ENCODE measurements at regions not wholly inside any gene's neighbourhood (a gene's known extent, or its start where the extent isn't known, plus 50 kb on each side); places are given as distances from the start of the nearest gene placed in this dataset.
"Not testable (repeated sequence)": the region's sequence is repeated elsewhere in the genome, so short reads cannot be mapped to it uniquely, and the experiment has no call there.

DNA sequence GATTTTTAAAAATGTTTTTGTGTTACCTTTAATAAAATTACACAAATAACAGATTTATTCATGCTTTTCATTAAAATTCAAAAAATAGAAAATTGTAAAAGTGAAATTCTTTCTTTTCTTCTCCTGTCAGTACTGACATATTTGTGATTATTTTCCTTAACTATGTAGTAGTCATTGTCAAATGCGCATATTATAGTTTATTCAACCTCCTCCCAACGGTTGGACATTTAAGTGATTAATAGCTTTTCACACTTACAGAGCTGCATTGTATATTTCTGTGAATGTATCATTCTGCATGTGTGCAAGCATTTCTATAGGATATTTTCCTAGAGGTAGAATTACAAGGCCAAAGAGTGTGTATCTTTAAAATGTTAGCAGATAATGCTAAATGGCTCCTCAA lies 259.2 kb downstream of the SH3BP4 start:
- CTCF ChIA-PET: no interaction called here
- POLR2A ChIA-PET: no interaction called here

DNA sequence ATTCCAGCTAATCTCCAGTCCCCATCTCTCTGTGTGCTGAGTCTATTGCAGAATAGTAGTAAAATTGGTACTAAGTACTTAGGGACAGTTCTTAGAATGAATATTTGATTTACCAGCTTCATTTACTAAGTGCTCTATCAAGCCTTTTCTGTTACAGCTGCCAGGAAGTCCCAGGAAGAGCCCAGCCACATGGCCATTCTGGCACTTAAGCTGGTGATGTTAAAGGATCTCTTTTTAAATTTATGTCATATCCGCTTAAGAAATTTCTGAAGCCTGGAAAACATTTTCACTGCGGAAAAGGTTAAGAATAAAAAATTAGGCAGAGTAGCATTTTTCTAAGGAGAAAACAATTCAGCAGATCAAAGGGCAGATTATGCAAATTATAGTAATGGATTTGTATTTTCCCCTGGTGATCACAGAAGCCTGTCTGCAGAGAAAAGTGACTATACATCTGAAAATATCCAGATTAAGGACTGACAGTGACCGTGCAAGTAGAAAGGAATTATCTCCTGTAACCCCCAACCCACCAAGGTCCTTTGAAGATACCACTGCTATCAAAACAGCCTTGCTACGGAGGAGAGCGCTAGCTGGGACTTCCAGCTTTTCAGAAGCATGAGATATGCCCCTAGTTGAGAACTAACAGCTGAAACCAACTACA lies 260.8 kb downstream of the SH3BP4 start:
- POLR2A ChIA-PET: no interaction called here
- CTCF ChIA-PET: no interaction called here

DNA sequence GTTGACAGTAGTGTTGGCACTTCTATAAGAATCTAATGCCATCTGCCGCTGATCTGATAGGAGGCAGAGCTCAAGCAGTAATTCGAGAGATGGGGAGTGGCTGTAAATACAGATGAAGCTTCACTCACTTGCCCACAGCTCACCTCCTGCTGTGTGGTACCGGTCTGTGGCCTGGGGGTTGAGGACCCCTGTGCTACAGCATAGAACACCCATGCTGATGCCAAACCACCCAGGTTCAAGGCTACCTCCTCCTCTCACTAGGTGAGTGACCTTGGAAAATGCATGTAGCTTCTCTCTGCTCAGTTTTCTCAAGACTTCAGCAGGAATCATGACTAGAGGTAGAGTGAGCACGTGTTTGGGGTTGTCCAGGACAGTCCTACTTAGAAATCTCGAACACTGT lies 263.4 kb downstream of the SH3BP4 start:
- POLR2A ChIA-PET: no interaction called here
- CTCF ChIA-PET: interaction anchor here (0.6 kb wide), 1 partner anchor 226 kb away, joined by 5 read pairs; no protein-coding TSS in a partner anchor

DNA sequence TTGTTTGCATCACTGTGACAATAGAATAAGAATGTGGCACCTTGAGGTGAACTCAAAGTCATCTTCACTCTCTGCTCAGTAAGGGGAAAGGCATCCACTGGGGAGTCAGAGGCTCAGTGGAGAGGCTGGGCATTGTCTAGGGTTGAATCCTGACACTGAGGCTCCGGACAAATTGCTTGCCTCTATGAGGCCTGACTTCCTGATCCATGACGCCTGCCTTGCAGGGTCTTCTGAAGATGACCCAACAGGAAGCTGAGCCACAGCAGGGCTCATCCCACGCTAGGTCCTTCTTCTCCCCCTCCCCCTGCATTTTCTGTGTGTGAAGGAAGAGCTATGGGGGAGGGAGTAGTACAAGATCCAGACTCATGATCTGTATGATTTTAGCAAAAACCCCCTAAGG lies 265.1 kb downstream of the SH3BP4 start:
- CTCF ChIA-PET: no interaction called here
- POLR2A ChIA-PET: no interaction called here

DNA sequence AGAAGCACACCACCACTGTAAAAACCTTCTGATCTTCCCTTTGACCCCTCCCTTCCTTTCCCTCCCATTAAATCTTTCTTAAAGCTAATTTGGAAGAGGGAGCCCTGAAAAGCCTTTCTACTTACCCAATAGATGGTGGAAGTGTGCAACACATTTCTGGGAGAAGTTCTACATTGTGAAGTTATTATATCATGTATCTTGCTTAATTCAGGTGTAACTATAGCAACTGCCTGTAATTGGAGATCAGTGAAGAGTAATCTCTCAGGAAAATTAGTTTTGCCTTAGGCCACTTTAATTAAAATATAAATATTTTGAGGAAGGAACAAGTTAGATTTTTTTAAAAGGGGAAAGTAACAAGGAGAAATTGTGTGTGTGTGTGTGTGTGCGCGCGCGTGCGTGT lies 266.0 kb downstream of the SH3BP4 start:
- ChIA-PET CTCF (no interaction called here), POLR2A (no interaction called here)

DNA sequence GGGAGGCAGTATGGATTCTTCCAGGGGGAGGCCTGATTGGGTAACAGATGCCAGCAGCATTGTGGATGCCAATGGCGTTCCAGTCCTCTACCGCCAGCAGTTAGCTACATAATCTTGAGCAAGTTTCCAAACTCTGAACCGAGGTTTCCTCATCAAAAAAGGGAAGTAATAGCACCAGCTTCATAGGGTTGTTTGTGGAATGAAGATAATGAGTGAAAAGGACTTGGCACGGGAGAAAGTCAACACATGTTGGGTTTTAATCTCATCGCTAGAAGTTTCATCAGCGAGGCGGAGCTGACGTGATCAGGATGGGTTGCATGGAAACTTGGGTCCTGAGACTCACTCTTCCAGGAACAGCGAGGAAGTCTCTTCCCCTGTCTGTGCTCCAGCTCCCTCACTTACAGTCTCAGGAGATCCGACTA lies 266.7 kb downstream of the SH3BP4 start:
- CTCF ChIA-PET: no interaction called here

DNA sequence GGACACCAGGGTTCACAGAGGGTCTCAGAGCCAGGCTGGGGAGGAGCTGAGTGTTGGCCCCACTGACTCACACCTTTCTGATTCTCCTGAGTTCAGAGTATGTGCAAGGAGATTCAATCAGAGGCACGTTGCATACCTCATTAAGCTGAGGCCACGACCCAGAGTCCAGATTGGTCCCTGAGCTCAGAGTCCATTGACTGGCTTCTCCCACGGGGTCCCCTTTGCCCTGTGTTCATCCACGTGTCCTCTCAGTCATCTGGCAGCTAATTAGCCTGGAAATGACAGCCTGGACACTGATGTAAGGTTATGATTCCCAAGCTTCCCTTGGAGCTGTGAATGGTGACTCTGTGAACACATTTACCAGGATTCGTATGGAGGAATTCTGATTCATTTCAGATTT lies 267.2 kb downstream of the SH3BP4 start:
- ChIA-PET CTCF (no interaction called here), POLR2A (no interaction called here)

More for the DNA sequence above, 266.7 kb downstream of the SH3BP4 start:
- POLR2A ChIA-PET: no interaction called here

DNA sequence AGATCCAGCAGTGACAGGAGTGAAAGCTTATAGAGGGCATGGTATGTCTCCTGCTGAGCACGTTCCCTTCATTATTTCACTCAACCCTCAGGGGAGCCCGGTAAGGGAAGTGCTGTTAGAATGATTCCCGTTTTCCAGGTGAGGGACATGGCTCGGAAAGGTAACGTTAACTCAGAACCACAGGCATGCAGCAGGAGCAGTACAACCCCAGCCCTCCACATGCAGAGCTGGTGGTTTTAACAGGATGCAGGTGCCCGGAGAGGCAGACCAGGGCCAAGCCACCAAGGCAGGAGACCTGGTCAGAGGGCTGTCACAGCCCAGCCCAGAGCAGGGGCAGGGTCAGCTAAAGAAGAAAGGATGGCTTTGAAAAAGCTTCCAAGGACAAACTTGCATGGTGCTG lies 268.5 kb downstream of the SH3BP4 start:
- ChIA-PET CTCF (no interaction called here), POLR2A (no interaction called here)

DNA sequence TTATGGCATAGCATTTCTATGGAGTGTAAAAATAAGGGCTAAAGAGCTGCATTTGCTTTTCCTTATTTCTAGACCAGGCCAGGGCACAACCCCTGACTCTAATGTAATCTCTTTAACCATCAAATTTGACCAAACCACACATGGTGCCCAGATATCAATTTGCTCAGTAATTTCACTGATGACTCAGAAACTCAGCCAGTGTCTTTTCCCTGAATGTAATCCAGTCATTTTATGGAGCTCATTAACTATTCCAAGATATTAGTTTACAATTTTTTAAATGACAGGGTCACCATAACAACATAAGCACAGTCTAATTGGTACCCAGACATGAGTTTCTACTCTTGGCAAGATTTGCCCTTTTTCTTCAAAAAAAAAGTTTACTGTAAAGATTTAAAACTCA lies 270.8 kb upstream of the AGAP1 start:
- CTCF ChIA-PET: no interaction called here

DNA sequence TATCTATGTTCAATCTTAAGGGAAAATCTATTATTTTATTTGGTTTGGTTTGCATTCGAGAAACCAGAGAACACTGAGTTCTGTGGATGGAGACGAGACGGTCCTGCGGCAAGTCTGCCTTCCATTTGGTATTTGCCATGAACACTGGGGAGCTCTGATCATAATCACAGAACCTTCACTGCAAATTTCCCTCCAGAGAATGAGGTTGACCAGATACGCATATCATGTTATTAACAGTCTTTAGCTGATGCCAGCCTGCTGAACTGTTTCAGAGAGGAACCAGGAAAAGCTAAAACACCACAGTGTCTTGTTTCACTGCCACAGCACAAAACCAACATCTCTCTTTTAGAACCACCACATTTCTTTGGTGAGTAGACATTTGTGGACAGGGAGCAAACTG lies 269.4 kb upstream of the AGAP1 start:
- ChIA-PET CTCF (no interaction called here), POLR2A (no interaction called here)

More for the DNA sequence above, 270.8 kb upstream of the AGAP1 start:
- POLR2A ChIA-PET: no interaction called here

DNA sequence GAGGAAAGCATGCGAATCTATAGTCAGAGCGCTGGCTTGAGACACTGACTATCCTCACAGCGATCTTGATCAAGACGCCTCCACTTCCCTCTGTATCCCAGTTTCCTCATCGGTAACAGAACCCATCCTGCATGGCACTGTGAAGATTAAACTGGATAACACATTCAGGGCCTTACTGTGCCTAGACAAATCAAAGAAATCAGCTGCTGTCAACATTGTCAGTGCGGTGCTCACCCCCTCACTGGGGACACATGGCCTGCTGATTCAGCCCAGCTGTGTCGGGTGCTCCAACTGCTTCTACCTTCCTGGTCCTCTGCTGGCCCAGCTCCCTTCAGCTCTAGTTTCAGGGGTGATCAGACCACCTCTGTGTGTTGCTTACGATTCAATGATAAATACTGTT lies 268.6 kb upstream of the AGAP1 start:
- ChIA-PET POLR2A (no interaction called here), CTCF (no interaction called here)

DNA sequence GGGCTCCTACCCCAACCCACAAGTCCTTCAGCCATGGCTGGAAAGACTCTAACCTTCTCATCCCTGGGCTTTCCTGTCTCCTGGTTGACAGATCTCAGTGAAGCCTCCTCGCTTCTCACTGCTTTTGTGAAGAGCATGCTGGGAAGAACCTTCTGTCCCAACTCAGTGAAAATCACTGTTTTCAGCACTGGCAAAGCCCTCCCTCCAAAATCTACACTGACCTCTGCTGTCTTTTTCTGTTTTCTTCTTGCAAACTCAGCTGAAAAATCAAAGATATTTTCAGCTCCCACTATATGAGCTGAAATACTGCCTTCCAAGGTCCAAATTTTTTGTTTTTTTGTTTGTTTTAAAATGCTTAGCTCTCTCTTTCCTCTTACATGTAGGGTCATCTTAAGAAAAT lies 266.3 kb upstream of the AGAP1 start:
- ChIA-PET CTCF (no interaction called here), POLR2A (no interaction called here)

DNA sequence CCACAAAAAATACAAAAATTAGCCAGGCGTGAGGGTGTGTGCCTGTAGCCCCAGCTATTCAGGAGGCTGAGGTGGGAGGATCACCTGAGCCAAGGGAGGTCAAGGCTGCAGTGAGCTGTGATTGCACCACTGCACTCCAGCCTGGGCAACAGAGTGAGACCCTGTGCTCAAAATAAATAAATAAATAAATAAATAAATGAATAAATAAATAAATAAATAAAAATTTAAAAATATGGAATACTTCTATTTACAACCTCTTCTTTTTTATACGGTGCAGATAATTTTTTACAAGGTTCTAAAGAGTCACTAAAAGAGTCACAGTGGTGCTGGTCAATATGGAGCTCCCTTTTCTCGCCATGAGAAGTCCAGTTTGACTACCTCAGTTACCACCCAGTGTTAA lies 265.4 kb upstream of the AGAP1 start:
- POLR2A ChIA-PET, CTCF ChIA-PET: not testable (repeated sequence)

DNA sequence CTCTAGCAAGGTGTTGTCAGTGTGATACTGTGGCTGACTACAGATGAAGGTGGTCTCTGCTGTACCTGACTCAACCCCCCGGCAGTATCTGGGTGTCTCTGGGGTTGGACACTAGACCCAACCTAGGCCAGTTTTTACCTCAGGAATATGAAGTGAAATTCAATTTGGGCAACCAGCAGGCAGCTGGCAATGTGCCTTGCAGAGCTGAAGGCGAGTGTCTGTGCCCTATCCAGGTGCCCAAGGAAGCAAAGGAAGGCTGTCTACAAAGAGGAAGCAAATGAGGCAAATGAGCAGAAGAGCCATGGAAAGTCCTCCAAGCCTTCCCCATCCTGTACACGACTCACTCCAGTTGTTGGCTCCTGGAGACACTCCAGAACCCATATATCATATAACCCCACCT lies 264.6 kb upstream of the AGAP1 start:
- POLR2A ChIA-PET: no interaction called here
- CTCF ChIA-PET: no interaction called here

DNA sequence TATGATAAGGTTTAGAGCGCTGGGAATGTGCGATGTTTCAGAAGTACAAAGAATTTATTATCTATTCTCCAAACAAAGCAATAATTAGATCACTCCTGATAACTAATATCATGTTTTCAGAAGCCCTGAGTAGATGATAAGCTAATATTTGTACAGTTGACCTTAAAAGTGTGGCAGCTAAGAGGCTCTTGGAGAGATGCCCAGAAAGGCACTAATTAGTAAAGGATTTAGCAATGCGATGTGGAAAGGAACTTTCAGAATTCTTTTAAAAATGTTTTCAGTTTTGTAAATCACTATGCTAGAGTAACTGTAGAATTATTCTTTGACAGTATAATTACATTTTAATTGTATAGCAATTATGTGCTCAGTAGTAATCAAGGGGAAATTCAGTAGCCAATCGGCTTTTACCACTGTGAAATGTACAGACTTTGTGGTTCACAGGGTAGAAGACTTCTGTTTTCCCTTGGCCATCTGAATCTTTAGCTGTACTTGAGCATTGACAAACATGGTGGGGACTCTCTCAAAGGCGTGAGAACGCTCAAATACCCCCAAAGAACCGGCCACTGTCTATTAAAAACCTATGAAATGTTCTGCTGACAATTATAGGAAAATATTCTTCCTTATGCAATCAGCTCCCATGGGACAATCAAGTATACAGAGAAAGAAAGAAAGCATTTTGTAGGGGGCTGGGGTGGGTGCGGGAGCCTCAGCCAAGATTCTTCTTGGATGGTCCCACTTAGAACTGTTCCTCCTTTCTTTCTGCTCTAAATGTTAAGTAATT lies 262.8 kb upstream of the AGAP1 start:
- ChIA-PET CTCF (no interaction called here), POLR2A (no interaction called here)

DNA sequence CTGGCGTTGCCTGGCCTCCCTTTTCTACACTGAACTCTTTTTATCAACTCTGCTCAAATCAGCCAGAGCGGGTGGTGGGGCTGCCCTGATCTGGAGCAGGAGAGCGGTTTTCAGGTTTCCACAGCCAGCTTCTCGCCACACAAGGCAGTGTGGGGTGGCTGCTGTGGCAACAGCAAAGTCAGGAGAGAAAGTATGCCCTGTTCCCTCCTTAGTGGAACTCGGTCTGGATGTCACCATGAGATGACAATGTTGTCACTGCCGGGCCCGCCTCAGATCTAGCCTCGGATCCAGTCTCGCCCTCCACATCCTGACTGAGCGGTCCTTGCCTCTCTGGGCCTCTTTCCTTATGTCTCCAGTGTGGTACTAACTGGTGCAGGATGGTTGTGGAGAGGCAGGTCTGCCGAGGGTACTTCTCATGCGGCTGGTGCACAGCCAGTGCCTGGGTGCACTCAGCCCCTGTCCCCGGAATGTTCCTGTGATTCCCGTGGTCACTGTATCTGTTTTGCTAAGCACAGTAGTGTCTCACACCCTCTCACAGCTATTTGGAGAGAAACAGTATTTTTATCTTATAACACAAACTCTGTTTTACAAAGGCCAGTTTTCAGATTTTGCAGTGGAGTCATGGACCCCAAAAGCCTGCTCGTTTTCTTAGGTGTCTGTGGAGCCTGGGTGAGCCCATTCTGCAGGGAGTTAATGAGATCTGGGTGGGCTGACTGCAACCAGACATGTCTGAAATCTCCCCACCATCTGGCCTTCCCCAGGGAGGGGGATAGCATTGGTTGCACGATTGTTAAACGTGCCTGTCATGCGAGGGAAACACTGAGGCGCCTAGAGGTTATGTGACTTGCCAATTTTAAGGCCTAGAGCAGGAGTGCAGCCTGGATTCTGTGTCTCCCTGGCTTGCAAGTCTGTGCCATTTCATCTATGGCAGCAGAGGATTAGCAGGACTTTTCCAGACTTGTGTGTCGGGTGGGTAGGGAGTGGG lies 261.1 kb upstream of the AGAP1 start:
- POLR2A ChIA-PET: no interaction called here

DNA sequence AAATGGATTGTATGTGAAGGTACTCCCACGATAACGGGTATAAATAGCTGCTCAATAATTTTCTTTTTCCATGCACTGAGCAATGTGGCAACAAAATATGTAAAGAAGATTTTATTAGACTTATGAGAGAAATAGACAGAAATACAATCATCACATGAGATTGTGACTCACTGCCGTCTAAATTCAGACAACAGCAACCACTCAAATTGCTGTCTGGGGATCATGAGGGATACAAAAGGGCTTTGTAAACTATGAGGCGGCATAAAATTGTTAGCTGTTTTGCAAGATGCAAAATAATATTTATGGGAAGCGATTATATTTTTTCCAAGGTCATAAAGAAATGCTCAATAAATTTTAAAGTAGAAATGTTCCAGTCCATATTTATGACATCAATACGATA lies 259.1 kb upstream of the AGAP1 start:
- POLR2A ChIA-PET: no interaction called here
- CTCF ChIA-PET: no interaction called here

More for the DNA sequence above, 261.1 kb upstream of the AGAP1 start:
- CTCF ChIA-PET: no interaction called here

DNA sequence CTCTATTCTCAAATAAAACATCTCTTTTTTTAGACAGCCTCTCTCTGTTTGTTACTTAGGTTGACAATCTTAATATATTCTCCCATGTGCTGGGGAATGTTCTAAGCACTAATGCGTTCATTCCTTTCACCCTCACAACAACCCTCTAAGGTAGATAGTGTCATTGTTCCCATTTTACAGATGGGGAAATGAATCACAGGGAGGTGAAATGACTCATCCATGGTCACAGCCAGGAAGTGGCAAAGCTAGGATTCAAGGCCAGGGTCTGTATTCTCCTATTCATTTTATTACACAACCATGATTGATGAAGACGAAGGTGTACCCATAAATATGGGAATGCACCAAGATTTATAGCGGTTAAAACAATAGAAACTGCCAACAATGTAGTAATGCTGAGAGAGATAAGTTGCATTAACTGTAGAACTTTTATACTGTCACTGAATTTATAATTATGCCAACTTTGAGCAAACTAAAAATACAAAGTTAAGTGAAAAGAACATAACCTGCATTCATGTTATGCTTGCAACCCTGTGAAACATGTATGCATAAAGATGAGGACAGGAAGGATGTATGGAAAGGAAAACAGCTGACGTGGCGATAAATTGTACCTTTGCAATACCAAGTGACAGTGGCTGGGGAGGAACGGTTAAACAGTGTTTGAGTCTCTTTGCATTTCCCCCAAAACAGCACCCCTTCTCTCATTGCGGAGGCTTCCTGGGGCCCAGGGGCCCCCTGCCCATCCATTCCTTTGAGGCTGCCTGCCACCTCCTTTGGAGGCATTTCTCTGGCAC lies 257.7 kb upstream of the AGAP1 start:
- POLR2A ChIA-PET: no interaction called here
- CTCF ChIA-PET: no interaction called here

DNA sequence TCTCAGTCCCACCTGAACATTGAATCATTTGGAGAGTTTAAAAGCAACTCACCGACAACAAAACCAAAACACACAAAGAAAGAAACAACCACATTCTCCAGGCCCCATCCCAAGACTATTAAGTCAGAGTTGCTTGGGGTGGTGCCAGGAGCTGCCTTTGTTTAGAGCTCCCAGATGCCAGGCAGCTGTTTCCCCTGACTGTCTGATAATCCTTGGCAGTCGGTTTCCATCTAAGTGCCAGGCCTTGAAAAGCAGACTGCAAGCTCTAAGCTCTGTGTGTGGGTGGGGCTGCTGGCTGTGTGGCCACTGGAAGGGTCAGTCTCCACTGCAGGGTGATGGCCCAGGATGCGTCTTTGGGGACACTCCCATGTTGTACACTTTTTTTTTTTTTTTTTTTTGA lies 255.3 kb upstream of the AGAP1 start:
- ChIA-PET CTCF (no interaction called here), POLR2A (no interaction called here)

DNA sequence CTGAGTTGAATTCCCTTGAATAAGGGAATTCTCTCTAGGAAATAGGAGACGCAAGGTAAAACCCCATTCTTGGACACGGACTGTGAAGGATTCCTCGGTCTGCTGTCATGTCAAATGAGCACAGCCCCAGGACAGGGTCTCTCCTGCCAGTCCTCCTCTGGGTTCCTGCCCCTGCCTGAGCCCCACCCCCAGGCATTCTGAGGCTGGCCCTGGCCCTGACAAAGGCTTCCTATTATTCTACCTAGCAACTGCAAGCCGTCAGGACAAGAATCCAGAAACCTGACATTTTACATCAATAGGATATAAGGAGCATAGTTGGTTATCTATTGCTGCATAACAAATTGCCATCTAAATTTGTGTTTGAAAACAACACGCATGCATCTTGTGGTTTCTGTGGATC lies 253.3 kb upstream of the AGAP1 start:
- CTCF ChIA-PET: no interaction called here
- POLR2A ChIA-PET: no interaction called here

Data from activated CD8-positive, alpha-beta memory T cell treated with anti-CD3 and anti-CD28 coated beads for 36 hours (primary cell).